ENCODE measurements at regions not wholly inside any gene's neighbourhood (a gene's known extent, or its start where the extent isn't known, plus 50 kb on each side); places are given as distances from the start of the nearest gene placed in this dataset.
"Not testable (repeated sequence)": the region's sequence is repeated elsewhere in the genome, so short reads cannot be mapped to it uniquely, and the experiment has no call there.

- no peak for DNase-seq
Measured at GRCh38 chr2:194587739-194588270, 1069.2 kb upstream of the SLC39A10 start.

- DNase-seq, result no peak
Measured at GRCh38 chr2:194567661-194568017, 1089.4 kb upstream of the SLC39A10 start.

- DNase-seq, result no peak
Measured at GRCh38 chr2:194566907-194567660, 1089.9 kb upstream of the SLC39A10 start.

- DNase-seq, result no peak
Measured at GRCh38 chr2:194564422-194564821, 1092.6 kb upstream of the SLC39A10 start.

- DNase-seq, result no peak
Measured at GRCh38 chr2:194562329-194562728, 1094.7 kb upstream of the SLC39A10 start.

GRCh38 chr2:194559964-194560363 lies 1097.1 kb upstream of the SLC39A10 start:
- DNase-seq, result no peak

- DNase-seq, result no peak
Measured at GRCh38 chr2:194559523-194559922, 1097.5 kb upstream of the SLC39A10 start.

- DNase-seq, result no peak
Measured at GRCh38 chr2:194557993-194558392, 1099.0 kb upstream of the SLC39A10 start.

- no peak for DNase-seq
Measured at GRCh38 chr2:194556629-194557028, 1100.4 kb upstream of the SLC39A10 start.

GRCh38 chr2:194553980-194554379 lies 1103.0 kb upstream of the SLC39A10 start:
- DNase-seq, result no peak

GRCh38 chr2:194550702-194551101 lies 1106.3 kb upstream of the SLC39A10 start:
- DNase-seq, result no peak

GRCh38 chr2:194549387-194549786 lies 1107.6 kb upstream of the SLC39A10 start:
- DNase-seq, result no peak

- DNase-seq, result no peak
Measured at GRCh38 chr2:194545978-194546377, 1111.0 kb upstream of the SLC39A10 start.

- no peak for DNase-seq
Measured at GRCh38 chr2:194539425-194539824, 1117.6 kb upstream of the SLC39A10 start.

- DNase-seq, result no peak
Measured at GRCh38 chr2:194526121-194526520, 1130.9 kb upstream of the SLC39A10 start.

GRCh38 chr2:194514281-194514680 lies 1142.7 kb upstream of the SLC39A10 start:
- no peak for DNase-seq

GRCh38 chr2:194511070-194511469 lies 1146.0 kb upstream of the SLC39A10 start:
- DNase-seq, result not testable (repeated sequence)

GRCh38 chr2:194504876-194505275 lies 1152.2 kb upstream of the SLC39A10 start:
- not testable (repeated sequence) for DNase-seq

GRCh38 chr2:194495046-194495445 lies 1162.0 kb upstream of the SLC39A10 start:
- no peak for DNase-seq

GRCh38 chr2:194494401-194494800 lies 1162.6 kb upstream of the SLC39A10 start:
- DNase-seq, result no peak

- no peak for DNase-seq
Measured at GRCh38 chr2:194491409-194492115, 1165.5 kb upstream of the SLC39A10 start.

GRCh38 chr2:194486326-194486725 lies 1170.7 kb upstream of the SLC39A10 start:
- DNase-seq, result no peak

- no peak for DNase-seq
Measured at GRCh38 chr2:194483041-194483440, 1174.0 kb upstream of the SLC39A10 start.

GRCh38 chr2:194465641-194466040 lies 1191.4 kb upstream of the SLC39A10 start:
- no peak for DNase-seq
